ENCODE measurements at regions not wholly inside any gene's neighbourhood (a gene's known extent, or its start where the extent isn't known, plus 50 kb on each side); places are given as distances from the start of the nearest gene placed in this dataset.

GRCh38 chr13:90104764-90105163 lies 1242.7 kb upstream of the MIR17HG start:
- Mint-ChIP-seq H3K4me3 (no peak overlapping the region), H3K36me3 (peaks cover 4% of the 10 kb centered on the region; the same call in 1 of the 2 replicates), H3K9me3 (peaks cover 27% of the 10 kb centered on the region), H3K27ac (no peak overlapping the region), H3K27me3 (ENCODE audit: low read depth) (no peaks in the 10 kb centered on the region), H3K4me1 (peaks cover 31% of the 10 kb centered on the region)
- CTCF ChIA-PET = no interaction called here
- POLR2A ChIA-PET = no interaction called here
- no peak for TF ChIP-seq CBFB (CRISPR knock-in tag; IDR thresholded peaks at IDR 0.05; ENCODE audit: low read depth)
- ATAC-seq = no peak
- DNase-seq (ENCODE audit: low spot score) = no peak

GRCh38 chr13:90105276-90105675 lies 1242.2 kb upstream of the MIR17HG start:
- ChIA-PET POLR2A (no interaction called here), CTCF (no interaction called here)
- DNase-seq (ENCODE audit: low spot score) = no peak
- Mint-ChIP-seq H3K36me3 (peaks cover 4% of the 10 kb centered on the region; the same call in 1 of the 2 replicates), H3K9me3 (peaks cover 26% of the 10 kb centered on the region), H3K4me3 (no peak overlapping the region), H3K27me3 (ENCODE audit: low read depth) (no peaks in the 10 kb centered on the region), H3K27ac (no peak overlapping the region), H3K4me1 (peaks cover 31% of the 10 kb centered on the region)
- TF ChIP-seq ZNF263 (CRISPR knock-in tag; IDR thresholded peaks at IDR 0.05; ENCODE audit: low read depth) = no peak
- no peak for TF ChIP-seq E2F5 (CRISPR knock-in tag; IDR thresholded peaks at IDR 0.05)
- TF ChIP-seq ZBTB21 (CRISPR knock-in tag; IDR thresholded peaks at IDR 0.05; ENCODE audit: borderline replicate concordance) = no peak
- TF ChIP-seq ZNF425 (CRISPR knock-in tag; conservative IDR thresholded peaks at IDR 0.05) = no peak
- TF ChIP-seq ATF3 (CRISPR knock-in tag; conservative IDR thresholded peaks at IDR 0.05) = no peak
- TF ChIP-seq CDX4 (CRISPR knock-in tag; IDR thresholded peaks at IDR 0.05; ENCODE audit: borderline replicate concordance) = no peak
- TF ChIP-seq ZNF317 (CRISPR knock-in tag; IDR thresholded peaks at IDR 0.05; ENCODE audit: borderline replicate concordance, low read depth) = no peak
- TF ChIP-seq ZNF423 (CRISPR knock-in tag; IDR thresholded peaks at IDR 0.05) = no peak
- TF ChIP-seq SMAD3 (CRISPR knock-in tag; IDR thresholded peaks at IDR 0.05; ENCODE audit: borderline replicate concordance) = no peak
- TF ChIP-seq NFYB (CRISPR knock-in tag; conservative IDR thresholded peaks at IDR 0.05; ENCODE audit: low read depth) = no peak
- no peak for TF ChIP-seq ZNF512 (CRISPR knock-in tag; IDR thresholded peaks at IDR 0.05; ENCODE audit: borderline replicate concordance)
- no peak for TF ChIP-seq FOXP1 (CRISPR knock-in tag; IDR thresholded peaks at IDR 0.05; ENCODE audit: borderline replicate concordance)
- no peak for TF ChIP-seq USF1 (CRISPR knock-in tag; IDR thresholded peaks at IDR 0.05)
- TF ChIP-seq E2F4 (CRISPR knock-in tag; IDR thresholded peaks at IDR 0.05; ENCODE audit: borderline replicate concordance, low read depth) = no peak
- TF ChIP-seq ATF6 (CRISPR knock-in tag; IDR thresholded peaks at IDR 0.05) = no peak
- no peak for TF ChIP-seq IRF1 (CRISPR knock-in tag; IDR thresholded peaks at IDR 0.05)
- TF ChIP-seq ZBTB43 (CRISPR knock-in tag; IDR thresholded peaks at IDR 0.05) = no peak
- TF ChIP-seq TEAD4 (CRISPR knock-in tag; IDR thresholded peaks at IDR 0.05) = no peak
- peak; percentile 61 for ATAC-seq
